ENCODE measurements at regions not wholly inside any gene's neighbourhood (a gene's known extent, or its start where the extent isn't known, plus 50 kb on each side); places are given as distances from the start of the nearest gene placed in this dataset.

- TF ChIP-seq CUX1 (IDR thresholded peaks at IDR 0.05; ENCODE audit: insufficient replicate concordance, low read depth, low read length) (no peak), NFXL1 (IDR thresholded peaks at IDR 0.05; ENCODE audit: borderline replicate concordance) (no peak), JUNB (IDR thresholded peaks at IDR 0.05) (no peak), ZBTB4 (CRISPR knock-in tag; IDR thresholded peaks at IDR 0.05) (no peak), TCF3 (IDR thresholded peaks at IDR 0.05; ENCODE audit: borderline replicate concordance, insufficient read depth, low read depth, low read length) (no peak)
Measured at GRCh38 chr2:12796657-12797056, 79.9 kb downstream of the TRIB2 start (continued).
